GM21619 (cell line): ENCODE measurements at regions not wholly inside any gene's neighbourhood (a gene's known extent, or its start where the extent isn't known, plus 50 kb on each side); places are given as distances from the start of the nearest gene placed in this dataset.
"Not testable (repeated sequence)": the region's sequence is repeated elsewhere in the genome, so short reads cannot be mapped to it uniquely, and the experiment has no call there.

ENCODE experiments used
- ATAC-seq: cut with Tn5 transposase; IDR thresholded peaks from one replicate; pipeline ENCODE4 v1.9.1; 2021; ENCODE audit not compliant: unreplicated experiment

- no peak for ATAC-seq
Measured at GRCh38 chr6:95660544-95660943, 83.2 kb downstream of the MANEA start.

DNA sequence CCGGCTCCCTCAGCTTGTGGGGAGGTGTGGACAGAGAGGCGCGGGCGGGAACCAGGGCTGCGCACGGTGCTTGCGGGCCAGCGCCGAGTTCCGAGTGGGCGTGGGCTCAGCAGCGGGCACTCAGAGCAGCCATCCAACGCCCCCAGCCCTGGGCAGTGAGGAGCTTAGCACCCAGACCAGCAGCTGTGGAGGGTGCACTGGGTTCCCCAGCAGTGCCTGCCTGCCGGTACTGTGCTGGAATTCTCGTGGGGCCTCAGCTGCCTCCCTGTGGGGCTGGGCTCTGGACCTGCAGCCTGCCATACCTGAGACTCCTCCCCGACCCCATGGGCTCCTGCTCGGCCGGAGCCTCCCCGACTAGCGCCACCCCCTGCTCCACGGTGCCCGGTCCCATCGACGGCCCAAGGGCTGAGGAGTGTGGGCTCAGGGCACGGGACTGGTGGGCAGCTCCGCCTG, 92.7 kb downstream of the MANEA start:
- ATAC-seq: no peak

DNA sequence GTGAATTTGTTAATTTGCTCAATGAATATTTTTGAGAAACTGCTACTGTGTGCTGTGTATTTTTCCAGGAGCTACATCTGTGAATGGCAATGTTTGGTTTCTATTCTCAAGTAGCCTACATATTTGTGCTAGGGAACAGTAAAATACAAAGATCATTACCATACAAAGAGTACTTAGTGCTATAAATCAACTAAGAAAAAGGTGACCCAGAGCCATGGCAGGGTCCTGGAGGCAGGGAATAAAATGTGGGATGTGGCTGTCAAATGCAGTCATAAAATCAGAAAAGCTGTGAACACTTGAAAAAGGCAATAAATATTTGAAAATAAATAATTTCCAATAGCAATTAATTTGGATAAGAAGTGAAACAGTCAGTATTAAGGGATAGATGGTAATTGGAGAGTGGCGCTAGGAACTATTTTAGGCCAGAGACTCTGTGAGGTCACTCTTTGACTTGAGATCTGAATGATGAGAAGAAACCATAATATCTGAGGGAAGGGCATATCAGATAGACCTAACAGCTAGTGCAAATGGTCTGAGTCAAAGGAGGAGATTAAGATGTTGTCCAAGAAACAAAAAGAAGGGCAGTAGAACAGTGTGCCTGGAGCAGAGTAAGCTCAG, 98.8 kb downstream of the MANEA start:
- ATAC-seq: no peak

DNA sequence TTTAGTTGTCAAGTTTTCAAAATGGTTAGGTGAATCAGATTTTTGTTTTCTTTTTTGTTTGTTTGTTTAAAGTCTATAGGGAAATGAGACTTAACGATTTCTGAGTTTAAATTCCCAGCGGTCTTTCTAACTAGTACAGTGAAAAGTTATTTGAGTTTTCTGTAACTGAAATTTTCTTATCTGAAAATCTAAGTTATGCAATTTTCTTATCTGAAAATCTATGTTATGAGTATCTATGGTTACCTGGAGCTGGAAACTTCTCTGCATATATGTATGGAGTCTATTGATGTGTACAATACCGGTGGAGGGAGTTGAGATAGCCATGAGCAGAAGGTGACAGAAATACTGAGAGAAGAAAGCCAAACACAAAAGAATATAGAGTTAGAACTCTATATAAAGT, 102.6 kb downstream of the MANEA start:
- ATAC-seq: no peak

DNA sequence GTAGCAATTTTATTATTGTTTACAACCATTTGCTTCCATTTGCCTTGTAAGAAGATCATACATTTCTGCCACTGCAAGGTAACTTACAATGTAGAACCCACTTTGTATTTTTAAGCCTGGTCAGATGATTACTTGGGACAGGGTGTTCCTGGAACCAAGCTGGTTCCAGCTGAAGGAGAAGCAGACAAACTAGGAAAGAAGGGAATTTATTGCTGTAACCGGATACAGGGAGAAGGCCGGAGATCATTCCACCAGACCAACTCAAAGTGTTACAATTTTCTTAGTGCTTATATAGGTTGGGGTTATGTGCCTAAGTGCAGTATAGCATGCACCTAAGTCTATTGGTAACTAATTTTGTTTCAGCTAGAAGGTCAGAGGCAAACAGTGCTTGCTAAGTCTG, 104.4 kb downstream of the MANEA start:
- ATAC-seq: no peak

DNA sequence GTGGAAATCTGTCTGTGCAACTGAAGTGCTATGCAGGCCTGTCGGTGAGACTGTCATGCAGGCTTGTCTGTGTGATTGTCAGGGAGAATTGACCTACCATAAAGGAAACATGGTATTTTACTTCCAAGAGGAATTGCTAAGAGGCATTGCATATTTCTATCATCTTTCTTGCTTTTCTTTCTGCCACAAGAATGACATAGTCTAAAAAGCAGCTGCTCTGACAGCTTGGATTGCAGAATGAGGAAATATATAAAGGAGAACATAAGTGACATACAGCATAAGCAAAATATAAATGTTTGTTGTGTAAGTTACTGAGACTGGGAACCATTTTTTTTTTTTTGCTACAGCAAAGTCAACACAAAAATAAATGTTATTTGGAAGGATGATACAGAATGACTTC, 105.1 kb downstream of the MANEA start:
- no peak for ATAC-seq

- ATAC-seq: no peak
Measured at GRCh38 chr6:95685822-95686221, 108.5 kb downstream of the MANEA start.

GRCh38 chr6:95686272-95686671, 108.9 kb downstream of the MANEA start:
- ATAC-seq: no peak

DNA sequence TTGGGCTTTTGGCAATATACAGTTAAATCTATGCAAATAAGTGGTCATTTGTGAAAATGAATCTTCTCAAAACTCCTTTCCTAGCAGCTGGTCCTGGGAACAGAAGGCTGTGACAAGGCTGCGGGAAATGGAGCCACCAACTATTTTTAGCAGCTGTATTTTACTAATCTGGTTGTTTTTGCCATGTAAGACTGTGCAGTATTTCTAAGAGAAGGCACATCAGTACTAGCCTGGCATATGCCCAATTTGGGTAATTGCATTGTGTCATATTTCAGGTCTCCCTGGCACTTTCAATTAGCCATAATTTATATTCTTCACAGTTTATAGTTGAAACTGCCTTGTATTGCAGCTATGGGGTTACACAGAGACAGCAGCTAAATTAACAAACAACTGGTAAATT, 109.6 kb downstream of the MANEA start:
- no peak for ATAC-seq

DNA sequence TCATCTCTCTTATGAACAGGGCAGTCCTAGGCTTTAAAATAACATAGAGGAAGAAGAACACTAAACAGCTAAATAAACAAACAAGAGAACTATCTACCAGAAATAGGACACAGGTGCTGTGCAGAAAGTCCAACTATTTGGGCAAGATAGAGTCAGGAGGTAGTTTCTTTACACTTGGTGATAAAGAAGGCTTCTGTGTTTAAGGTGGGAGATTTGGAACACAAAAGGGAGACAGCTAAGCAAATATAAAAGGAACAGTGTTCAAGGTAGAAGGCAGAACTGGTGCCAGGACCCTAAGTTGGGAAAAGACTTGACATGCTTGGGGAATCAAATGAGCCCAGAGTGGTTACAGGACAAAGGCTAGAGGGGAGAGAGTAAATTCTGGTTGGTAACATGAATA, 110.5 kb downstream of the MANEA start:
- no peak for ATAC-seq

DNA sequence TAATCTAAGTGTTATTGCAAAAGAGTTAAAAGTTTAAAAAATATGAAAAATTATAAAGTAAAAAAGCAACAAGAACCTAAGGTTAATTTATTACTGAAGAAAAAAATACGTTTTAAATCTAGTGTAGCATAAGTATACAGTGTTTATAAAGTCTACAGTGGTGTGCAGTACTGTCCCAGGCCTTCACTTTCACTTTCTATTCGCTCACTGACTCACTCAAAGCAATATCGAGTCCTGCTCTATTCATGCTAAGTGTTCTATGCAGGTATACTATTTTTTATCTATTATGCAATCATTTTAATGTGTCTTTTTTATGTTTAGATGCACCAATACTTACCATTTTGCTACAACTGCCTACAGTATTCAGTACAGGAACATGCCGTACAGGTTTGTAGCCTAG, 113.0 kb downstream of the MANEA start:
- ATAC-seq: peak; percentile 65

DNA sequence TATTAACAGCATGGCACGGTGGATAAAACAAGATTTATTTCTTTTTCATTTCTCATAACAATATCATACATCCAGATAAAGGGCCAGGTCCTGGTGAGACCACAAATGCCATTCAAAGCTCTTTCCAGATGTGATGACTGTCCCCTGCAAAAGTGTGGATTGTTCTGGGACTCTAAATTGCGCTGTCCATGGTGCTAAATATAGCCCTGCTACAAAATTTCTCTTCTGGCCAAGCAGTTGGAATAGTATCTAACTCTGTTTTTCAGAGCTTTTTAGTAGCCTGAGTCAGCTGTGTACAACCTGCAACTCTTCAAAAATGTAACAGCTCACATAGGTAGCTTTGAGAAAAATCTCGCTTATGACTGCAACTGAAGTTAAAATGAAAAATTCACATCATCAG, 115.8 kb downstream of the MANEA start:
- no peak for ATAC-seq

DNA sequence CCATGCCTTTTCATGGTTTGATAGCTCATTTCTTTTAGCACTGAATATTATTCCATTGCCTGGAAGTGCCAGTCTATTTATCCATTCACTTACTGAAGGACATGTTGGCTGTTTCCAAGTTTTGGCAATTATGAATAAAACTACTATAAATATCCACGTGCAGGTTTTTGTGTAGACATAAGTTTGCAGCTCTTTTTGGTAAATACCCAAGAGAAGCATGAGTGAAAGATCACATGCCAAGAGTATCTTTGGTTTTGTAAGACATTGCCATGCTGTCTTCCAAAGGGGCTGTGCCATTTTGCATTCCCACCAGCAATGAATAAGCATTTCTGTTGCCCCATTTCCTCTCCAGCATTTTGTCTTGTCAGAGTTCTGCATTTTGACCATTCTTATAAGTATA, 120.9 kb downstream of the MANEA start:
- no peak for ATAC-seq

DNA sequence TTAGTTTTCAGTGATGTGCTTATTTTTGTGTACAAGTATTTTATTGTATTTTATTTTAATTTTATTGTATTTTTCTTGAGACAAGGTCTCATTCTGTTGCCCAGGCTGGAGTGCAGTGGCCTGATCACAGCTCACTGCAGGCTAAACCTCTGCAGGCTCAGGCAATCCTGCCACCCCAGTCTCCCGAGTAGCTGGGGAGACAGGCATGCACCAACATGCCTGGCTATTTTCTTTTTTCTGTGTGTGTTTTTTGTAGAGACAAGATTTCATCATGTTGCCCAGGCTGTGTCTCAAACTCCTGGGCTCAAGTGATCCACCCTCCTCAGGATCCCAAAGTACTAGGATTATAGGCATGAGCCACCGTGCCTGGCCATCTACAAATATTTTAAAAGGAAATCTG, 146.3 kb downstream of the MANEA start:
- no peak for ATAC-seq

GRCh38 chr6:95725344-95725743, 148.0 kb downstream of the MANEA start:
- ATAC-seq: no peak

DNA sequence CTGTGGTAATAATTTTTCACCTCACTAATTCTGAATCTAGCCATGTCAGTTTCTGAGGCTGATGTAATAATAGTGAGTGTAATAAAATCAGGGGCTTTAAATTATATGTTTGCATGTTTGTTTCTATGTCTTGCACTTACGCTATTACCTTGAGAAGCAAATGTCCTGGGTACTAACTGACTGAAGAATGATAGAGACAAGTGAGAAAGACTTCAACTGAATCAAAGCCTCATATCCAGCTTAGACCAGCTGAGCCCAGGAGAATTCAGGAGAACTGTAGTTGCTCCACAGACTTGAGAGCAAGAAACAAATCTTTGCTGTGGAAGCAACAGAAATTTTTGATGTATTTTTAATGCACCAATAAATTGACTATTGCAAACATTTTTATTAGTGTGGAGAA, 162.8 kb downstream of the MANEA start:
- ATAC-seq: no peak

- ATAC-seq: no peak
Measured at GRCh38 chr6:95741045-95741444, 163.7 kb downstream of the MANEA start.

- no peak for ATAC-seq
Measured at GRCh38 chr6:95742767-95743289, 165.5 kb downstream of the MANEA start.

GRCh38 chr6:95743591-95743990, 166.3 kb downstream of the MANEA start:
- no peak for ATAC-seq

DNA sequence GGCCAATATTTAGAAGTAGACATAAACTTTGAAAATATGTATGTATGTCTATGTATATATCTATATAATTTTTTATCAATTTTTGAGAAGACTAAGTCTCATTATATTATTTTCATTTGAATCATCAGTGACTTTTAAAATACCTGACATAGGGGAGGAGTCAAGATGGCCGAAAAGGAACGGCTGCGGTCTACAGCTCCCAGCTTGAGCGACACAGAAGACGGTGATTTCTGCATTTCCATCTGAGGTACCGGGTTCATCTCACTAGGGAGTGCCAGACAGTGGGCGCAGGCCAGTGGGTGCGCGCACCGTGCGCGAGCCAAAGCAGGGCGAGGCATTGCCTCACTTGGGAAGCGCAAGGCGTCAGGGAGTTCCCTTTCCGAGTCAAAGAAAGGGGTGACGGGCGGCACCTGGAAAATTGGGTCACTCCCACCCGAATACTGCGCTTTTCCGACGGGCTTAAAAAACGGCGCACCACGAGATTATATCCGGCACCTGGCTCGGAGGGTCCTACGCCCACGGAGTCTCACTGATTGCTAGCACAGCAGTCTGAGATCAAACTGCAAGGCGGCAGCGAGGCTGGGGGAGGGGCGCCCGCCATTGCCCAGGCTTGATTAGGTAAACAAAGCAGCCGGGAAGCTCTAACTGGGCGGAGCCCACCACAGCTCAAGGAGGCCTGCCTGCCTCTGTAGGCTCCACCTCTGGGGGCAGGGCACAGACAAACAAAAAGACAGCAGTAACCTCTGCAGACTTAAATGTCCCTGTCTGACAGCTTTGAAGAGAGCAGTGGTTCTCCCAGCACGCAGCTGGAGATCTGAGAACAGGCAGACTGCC, 181.1 kb downstream of the MANEA start:
- not testable (repeated sequence) for ATAC-seq

DNA sequence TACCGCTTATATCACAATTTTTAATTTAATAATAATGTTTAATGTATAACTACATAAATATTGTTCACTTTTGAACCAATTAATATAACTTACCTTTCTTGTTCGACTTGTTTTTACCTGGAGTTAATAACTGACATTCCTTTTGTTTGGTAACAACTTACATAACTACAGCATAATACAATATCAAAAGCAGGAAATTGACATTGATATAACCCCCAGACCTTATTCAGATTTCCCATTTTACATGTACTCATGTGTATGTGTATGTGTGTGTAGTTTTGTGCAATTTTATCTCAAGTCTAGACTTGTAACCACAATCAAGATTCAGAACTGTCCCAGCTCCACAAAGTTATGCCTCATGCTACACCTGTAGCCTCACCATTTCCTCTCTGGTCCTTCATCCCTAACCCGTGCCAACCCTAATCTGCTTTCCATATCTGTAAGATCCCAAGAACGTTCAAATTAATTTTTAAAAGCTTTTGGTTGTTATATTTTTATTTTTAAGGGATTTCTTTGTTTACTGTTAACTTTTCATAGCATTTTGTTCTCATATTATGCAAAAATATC, 190.6 kb downstream of the MANEA start:
- no peak for ATAC-seq

DNA sequence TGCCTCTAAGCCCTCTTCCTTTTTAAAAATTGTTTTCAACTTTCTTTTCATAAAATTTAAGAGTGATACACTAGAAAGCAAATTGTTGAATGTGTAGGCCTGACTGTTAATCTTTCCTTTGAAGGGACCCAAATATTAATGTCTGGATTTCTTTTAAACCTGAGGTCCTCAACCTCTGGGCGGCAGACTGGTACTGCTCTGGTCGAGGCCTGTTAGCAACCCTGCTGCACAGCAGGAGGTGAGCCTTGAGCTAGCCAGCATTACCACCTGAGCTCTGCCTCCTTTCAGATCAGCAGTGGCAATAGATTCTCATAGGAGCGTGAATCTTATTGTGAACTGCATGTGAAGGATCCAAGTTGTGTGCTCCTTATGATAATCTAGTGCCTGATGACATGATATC, 191.2 kb downstream of the MANEA start:
- ATAC-seq: no peak
